GM19328 (cell line): ENCODE measurements at regions not wholly inside any gene's neighbourhood (a gene's known extent, or its start where the extent isn't known, plus 50 kb on each side); places are given as distances from the start of the nearest gene placed in this dataset.

Experiments used
- ATAC-seq: cut with Tn5 transposase; IDR thresholded peaks from one replicate; pipeline ENCODE4 v1.9.1; 2021; ENCODE audit warnings: mild to moderate bottlenecking, moderate library complexity; ENCODE audit not compliant: unreplicated experiment

DNA sequence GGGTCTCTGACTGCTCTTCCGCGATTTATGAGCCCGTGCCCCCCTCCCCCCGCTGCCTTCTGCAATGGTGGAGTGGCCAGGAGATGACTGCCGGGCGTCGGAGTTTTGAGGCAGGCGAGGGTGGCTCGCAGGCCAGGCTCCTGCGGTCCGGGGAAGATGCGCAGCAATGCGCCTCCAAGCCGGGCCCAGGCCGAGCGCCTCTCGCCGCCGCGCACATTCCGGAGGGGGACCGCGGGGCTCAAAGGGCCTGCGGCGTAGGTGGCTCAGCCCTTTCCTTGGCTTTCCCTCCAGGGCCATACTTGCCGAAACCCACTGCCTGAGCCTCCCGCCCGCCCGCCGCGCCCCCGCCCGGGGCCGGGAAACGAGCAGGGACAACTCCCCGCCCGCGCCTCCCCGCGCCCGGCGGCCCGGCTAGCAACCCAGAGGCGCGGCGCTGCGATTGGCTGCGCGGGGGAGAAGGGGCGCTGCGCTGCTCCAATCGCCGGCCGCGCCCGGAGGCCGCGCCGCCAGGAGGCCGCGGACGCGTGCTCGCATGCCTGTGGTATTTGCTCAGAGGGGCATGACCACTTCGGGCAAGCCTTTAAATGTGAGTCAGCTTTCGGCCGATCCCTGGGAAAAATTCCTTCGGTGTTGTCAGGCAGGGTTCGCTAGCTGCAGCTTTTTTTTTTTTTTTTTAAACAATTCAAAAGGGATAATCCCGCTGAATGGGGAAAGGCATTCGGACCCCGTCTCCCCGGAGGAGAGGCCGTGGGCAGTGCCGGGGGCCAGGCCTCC lies 157.9 kb upstream of the PARP11 start:
- ATAC-seq, result no peak

DNA sequence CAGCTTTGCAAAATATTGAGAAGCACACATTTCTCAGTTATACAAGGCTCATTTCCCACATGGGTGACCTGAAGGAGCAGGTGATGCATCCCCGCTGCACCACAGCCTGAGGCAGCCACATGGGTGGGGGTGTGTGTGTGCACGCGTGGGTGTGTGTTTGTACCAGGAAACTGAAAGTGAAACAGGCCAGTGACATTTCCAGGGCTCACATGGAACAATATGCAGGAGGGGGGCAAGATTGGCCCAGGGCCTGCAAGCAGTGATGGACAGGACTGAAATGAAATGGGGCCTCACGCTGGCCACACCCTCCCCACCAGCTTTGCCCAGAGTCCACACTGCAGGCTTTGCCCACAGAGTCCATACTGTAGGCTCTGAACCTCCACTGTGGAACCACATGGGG lies 154.2 kb upstream of the PARP11 start:
- ATAC-seq, result no peak

DNA sequence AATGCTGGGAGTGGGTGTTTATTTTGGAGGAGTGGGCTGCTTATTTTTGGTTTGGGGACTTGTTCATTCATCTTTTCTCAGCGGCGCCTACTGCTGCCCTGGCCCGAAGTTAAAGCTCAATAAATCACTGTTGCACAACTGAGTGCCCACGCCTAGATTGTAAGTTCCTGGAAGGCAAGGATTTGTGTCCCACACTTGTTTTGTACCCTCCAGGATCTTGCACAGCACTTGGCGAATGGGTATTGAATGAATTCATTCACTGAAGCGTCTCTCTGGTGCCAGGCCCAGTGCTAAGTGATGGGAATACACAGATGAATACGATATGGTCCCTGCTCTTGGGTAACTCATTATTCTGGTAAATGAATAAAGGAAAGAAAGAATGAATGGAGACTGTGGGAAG lies 153.3 kb upstream of the PARP11 start:
- no peak for ATAC-seq

DNA sequence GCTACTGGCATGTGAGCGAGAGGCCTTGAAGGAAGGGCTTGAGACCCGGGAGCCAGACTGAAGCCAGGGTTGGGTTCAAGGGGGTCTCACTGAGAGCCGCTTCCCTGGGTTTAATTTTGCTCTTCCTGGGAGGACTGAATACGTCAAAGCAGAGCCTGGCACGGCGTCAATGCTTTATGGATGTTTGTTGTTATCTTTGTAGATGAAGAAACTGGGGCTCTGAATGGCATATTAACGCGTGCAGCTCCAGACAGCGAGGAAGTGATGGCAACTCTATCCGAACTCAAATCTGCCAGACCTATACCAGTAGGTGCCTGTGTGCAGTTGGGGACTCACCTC lies 152.8 kb upstream of the PARP11 start:
- ATAC-seq, result no peak

DNA sequence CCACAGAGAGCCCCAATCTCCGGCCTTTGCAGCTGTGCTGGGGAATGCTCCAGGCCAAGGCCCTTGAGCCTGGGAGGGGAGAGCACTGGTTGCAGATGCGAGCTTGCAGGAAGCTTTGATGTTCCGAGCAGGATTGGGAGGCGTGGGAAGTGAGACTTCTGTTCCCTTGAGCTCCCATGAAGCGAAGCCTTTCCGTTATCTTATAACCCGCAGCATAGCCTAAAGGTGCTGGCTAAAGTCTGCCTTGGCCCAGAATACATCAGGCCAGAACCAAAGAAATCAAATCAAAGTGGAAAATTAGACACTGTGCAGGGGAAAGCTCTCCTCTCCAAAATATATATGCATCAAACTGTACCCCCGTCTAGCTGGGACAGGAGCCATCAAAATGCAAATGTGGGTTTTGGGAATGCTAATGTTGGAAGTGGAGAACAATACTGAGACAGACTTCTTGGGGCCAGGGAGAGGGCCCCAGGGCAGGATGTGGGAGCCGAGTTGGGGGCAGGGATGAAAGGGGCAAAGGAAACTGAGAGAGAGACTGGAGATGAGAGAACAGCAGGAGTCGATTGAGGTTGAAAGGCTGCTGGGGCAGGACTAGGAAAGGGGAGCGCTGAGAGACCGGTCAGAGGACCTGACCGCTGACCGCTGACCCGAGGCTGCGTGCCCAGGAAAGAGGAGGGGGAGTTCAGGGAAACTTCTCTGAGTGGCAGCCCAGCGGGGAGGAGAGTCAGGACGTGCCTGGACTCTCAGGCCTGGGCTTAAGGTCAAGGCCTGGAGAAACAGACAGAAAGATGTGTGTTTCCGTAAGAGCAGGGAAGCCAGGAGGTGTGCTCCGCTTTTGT lies 152.2 kb upstream of the PARP11 start:
- no peak for ATAC-seq

DNA sequence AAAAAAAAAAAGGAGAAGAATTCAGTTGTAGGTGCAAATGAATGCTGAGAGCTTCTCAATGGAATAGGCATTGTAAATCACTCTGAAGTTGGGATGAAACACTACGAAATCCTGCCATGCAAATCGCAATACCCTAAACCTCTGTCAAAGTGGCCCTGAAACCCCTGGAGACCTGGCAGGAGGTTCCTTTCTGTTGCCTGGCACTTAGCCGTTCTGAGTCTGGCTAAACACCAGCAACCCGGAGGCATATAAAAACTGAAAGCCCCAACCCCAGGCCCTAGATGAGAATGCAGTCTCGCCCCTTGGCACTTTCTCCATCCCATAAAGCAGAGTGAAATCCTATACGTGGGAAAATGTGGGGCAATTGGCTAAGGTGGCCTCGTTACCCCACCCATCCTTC lies 151.5 kb upstream of the PARP11 start:
- ATAC-seq, result no peak

DNA sequence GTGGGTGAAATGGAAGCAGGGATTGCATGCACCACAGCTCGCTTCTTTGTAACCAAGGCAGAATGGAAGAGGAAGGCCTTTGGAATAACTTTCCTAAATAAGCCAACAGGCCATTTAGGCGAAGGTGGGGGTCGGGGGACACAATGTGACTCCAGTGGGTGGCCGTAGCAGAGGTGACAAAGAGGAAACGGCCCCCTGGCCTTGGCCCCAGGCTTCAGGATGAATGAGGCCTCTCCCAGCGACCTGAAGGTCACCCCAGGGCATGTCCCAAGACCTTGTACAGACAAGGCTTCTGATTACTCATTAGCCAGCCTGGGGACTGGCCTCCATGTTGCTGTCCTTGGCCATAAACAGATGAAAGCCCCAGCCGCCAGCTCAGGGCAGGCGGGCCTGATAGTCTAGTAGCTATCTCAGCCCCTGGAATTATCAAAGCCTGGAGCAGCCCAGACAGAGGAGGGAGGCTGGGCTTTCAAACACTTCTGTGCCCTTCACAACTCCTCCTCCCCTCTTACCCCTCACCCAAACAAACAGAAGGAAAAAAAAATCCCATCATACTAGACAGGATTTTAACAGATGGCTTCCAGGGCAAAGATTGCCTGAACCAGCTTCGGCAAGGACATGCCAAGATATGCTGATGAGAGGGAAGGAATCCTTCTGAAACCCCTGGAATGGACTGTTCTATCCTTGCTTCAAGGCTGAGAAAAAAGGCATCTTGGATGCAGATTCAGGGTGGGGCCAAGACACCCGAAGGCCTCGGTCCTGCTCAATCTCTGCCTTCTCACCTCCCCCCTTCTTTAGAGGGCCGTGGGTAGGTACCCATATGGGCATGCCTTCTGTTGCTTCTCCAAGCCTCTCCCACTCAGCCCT lies 142.3 kb upstream of the PARP11 start:
- no peak for ATAC-seq

DNA sequence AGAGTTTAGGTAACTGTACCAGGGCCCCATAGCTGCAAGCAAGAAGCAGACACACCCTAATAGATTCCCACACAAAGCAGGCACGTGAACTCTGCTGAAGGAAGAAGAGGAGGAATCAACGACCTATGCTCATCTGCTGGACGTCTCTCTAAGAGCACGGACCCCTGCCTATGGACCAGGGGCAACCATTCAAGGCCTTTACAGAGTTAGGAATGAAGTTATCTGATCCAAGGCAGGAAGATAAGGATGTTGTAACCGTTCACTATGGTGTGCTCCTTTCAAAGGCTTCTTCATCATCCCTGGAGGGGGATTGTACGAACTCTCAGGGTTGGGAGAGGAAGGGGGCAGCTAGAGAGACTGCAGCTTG lies 141.6 kb upstream of the PARP11 start:
- ATAC-seq, result no peak

DNA sequence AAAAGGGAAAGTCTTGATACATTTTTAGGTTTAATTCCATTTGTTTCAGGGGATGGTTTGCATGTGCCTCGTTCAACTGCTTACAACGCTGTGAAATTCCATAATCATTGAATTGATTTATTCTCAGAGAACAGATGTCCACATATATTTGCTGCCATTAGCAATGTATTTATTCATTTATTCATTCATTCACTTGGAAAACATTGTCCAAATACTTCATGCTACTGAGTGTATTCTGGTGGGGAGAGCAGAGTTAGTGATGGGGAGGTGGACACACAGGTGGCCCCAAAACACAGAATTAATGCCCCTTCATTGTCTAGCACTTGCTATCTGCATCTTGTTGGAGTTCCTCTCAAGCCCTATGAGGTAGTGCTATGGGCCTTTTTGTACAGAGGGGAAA lies 141.2 kb upstream of the PARP11 start:
- no peak for ATAC-seq

DNA sequence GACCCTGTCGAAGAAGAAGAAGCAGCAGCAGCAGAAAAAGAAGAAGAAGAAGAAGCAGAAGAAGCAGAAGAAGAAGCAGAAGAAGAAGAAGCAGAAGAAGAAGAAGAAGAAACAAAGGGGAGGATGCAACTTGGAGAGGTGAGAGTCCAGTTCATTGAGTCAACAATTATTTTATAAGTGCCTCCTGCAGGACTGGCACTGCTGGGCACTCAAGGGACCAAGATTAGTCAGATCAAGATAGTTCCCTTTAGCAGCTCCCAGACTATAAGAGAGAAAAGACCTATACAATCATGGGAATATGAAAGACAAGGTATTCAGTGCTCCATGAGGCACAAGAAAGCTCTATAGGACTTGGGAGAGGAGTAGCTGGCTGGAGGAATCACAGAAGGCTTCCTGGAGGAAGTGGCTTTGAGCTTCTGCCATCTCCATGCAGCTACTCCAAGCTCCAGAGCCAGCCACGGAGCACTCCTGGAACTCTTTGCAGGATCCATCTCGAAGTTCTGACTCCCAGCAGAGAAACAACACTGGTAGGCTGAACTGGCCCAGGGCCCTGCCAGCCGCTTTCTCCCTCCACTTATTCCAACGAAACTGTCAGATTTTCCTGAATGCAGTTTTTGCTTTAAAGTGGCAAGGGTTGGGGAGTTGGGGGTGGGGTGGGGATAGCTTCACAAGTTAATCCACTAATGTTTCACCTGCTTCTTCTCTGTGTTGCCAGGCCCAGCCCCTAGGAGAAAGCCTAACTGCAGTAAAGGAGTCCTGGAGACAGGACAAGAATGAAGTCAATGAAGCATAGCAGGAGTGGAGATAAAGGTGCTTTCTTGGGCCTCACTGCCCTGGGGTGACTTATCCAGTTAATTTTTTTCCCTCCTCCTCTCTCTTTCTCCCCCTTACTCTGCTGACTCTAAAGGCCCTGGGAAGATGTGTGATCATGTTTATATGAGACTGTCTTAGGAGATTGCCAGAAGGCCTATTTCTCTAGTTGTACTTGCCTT lies 140.1 kb upstream of the PARP11 start:
- no peak for ATAC-seq

DNA sequence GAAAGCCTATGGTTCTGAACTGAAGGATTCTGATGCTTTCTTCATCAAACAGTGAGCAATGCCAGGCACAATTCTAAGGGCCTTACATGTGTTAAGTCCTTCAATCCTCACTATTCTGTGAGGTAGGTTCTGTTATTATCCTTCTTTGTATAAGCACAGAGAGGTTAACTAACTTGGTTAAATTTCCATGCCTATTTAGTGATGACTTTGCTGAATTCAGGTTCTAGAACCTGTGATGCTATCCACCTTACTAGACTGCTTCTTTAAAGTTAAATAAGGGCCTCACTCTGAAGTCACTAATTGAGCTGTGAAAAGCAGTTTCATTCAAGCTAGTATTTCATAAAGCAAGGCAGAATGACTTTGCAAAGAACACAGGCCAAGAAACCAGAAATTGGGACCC lies 138.9 kb upstream of the PARP11 start:
- no peak for ATAC-seq

DNA sequence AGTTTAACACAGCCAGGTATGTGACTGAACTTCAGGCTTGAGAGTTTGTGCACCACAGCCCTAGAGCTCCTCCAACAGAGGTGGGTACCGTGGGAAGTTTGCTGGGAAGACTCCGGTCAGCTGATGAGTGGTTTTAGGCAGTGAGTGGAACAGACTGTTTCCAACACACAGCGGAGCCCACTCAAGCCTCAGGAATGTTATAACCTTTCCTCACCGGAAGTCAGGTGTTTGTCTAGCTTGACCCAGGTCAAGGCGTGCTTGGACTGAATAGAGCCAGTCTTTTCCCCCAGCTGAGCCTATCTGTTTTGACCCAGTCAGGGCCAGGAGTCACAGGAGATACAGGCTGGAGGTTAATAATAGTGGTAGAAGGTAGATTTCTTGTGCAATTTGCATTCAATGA lies 138.4 kb upstream of the PARP11 start:
- no peak for ATAC-seq

DNA sequence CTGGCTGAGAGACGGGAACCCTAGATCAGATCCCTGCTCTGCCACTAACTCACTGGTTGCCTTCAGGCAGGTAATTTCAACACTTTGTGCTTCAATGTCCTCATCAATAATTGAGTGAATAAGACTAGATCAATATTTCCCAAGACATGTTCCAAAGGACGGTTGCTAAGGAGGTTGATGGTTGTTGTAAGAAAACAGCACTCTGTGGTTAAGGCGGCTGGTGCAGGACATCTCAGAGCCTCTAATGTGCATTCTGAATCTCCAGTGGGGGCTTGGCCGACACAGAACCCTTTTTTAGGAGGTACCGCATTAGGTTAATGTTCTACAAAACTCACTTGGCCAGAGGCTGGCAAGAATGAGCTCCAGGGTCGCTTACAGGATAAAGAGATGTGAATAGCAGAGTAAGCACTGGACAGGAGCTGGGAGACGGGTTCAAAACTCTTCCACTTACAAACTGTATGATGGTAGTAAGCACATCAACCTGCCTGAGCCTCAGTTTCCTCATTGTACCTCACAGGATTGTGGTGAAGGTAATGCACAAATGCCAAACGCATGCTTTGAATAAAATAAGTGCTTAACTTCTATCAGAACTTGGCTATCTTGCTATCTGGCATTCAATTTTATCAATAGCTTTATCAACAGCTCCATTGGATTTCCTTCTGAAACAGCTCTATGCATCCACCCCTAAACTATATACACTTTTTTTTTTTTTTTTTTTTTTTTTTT lies 136.9 kb upstream of the PARP11 start:
- no peak for ATAC-seq

DNA sequence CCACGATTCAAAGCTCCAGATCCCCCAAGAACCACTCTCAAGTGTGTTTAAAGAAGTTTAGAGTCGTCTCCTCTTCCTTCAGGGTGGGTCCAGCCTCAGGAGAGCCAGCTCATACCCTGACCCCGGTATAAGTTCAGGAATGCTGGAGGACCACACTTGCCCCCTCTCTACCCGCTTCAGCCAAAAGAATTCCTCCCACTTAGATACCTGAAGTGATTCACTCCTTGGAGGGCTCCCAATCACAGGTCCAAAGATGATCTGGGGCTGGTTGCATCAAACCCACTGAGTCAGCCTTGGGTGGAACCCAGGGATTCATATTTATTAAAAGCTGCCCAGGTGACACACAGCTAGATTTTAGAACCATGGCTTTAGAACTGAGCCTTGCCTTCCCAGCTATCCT lies 133.5 kb upstream of the PARP11 start:
- no peak for ATAC-seq

DNA sequence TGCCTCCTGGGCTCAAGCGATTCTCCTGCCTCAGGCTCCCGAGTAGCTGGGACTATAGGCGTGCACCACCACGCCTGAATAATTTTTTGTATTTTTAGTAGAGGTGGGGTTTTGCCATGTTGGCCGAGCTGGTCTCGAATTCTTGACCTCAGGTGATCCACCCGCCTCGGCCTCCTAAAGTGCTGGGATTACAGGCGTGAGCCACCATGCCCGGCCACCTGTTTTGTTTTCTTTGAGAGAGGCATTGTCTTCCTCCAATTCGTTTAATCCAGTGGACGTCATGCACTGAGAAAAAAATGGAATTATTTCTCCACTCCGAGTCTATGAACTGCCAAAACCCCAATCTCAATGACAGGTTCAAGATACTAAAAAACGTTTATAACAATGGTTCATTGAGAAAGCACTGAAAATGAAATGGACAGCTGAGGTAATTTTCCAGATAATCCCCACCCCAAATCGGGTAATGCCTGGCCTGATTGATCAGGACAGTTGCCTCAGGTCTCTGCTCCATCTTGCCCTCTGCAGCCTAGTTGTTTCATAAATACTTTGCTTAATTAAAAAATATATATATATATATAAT lies 132.7 kb upstream of the PARP11 start:
- ATAC-seq, result no peak

DNA sequence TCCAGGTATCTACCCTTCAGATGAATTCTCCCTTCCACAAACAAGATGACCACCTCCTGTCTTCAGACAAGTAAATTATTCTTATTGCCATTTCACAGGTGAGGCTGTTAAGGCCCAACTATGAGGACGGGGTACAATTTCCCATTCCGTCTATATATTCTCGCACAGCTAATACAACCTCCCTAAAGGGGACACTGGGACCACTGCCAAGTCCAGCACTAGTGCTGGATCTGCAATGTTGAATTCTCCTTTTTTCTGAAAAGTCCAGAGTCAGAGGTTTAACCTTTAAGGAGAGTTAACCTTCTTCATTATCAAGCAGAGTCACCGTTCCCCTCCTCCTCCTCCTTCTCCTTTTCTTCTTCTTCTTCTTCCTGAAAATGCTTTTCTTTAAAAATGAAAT lies 130.4 kb upstream of the PARP11 start:
- ATAC-seq, result no peak

DNA sequence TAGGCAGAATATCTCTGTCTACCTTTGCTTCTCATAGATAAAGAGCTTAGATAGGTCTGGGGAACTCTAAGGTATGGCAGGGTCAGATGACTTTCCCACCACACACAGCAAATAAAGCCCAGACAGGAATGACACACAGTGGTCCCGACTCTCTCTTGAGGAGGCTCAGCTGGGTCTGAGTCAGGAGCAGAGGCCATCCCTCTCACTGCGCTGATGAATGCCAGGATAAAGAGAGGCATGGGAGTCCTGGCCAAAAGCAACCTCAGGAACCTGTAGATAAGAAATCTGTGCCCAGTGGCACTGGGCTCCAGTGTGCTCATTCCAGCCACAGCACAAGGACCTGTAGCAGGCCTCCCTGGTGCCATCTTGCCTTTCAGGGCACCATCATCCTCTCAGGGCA lies 129.4 kb upstream of the PARP11 start:
- no peak for ATAC-seq

DNA sequence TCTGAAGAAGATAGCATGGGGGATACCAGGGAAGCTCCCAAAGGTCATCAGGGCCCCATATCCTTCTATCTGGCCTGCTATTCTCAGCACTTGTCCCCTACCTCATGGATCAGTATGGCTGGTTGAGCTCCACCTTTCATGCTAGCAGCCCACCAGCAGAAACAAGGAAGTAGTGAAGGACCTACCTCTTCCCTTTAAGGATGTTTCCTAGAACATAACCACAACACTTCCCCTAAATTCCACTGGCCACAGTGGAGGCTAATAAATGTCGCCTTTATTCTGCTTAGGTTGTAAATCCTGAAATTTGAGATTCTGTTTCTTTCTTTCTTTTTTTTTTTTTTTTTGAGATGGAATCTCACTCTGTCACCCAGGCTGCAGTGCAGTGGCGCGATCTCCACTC lies 128.6 kb upstream of the PARP11 start:
- ATAC-seq, result no peak

DNA sequence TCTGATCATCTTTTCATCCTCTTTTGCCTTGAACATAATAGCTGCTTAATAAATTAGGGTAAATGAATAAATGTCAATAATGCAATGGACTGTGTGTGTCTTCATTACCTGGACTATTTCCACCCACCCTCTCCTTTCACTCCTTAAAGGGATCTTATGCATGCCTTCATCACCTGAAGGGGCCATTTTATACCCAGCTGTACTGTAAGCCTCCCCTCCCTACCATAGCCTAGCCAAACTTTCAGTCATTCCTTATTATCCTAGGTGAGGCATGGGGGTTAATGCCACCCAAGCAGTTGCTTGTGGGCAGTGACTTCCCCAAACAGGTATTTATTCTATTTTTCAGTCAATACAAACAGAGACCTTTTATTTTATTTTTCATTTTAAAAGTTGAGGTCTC lies 127.8 kb upstream of the PARP11 start:
- no peak for ATAC-seq
